HG03139 (cell line): ENCODE measurements at regions not wholly inside any gene's neighbourhood (a gene's known extent, or its start where the extent isn't known, plus 50 kb on each side); places are given as distances from the start of the nearest gene placed in this dataset.

ENCODE experiments used
- ATAC-seq: cut with Tn5 transposase; IDR thresholded peaks from one replicate; pipeline ENCODE4 v1.9.1; 2021; ENCODE audit not compliant: unreplicated experiment

GRCh38 chr1:219477861-219478260 is 135.0 kb downstream of the ZC3H11B start:
- ATAC-seq = no peak

GRCh38 chr1:219476716-219477115 is 136.2 kb downstream of the ZC3H11B start:
- ATAC-seq = no peak

GRCh38 chr1:219476116-219476515 is 136.8 kb downstream of the ZC3H11B start:
- peak; percentile 79 for ATAC-seq

- no peak for ATAC-seq
Measured at GRCh38 chr1:219472596-219472995, 140.3 kb downstream of the ZC3H11B start.

GRCh38 chr1:219467524-219467923 is 145.4 kb downstream of the ZC3H11B start:
- no peak for ATAC-seq

GRCh38 chr1:219466766-219467165 is 146.1 kb downstream of the ZC3H11B start:
- no peak for ATAC-seq

- peak; percentile 38 for ATAC-seq
Measured at GRCh38 chr1:219465212-219466093, 147.5 kb downstream of the ZC3H11B start.

- ATAC-seq = no peak
Measured at GRCh38 chr1:219463636-219464035, 149.3 kb downstream of the ZC3H11B start.

GRCh38 chr1:219461981-219462400 is 150.9 kb downstream of the ZC3H11B start:
- ATAC-seq = no peak

- ATAC-seq = peak; percentile 88
Measured at GRCh38 chr1:219460896-219461815, 151.7 kb downstream of the ZC3H11B start.

GRCh38 chr1:219460081-219460895 is 152.6 kb downstream of the ZC3H11B start:
- ATAC-seq = no peak

- no peak for ATAC-seq
Measured at GRCh38 chr1:219459351-219460080, 153.4 kb downstream of the ZC3H11B start.

GRCh38 chr1:219446288-219446687 is 166.6 kb downstream of the ZC3H11B start:
- no peak for ATAC-seq

- no peak for ATAC-seq
Measured at GRCh38 chr1:219445864-219446263, 167.0 kb downstream of the ZC3H11B start.

GRCh38 chr1:219444474-219444873 is 168.4 kb downstream of the ZC3H11B start:
- no peak for ATAC-seq

GRCh38 chr1:219443763-219444162 is 169.1 kb downstream of the ZC3H11B start:
- ATAC-seq = no peak

GRCh38 chr1:219442611-219443061 is 170.3 kb downstream of the ZC3H11B start:
- ATAC-seq = no peak

GRCh38 chr1:219441884-219442283 is 171.0 kb downstream of the ZC3H11B start:
- ATAC-seq = no peak

- no peak for ATAC-seq
Measured at GRCh38 chr1:219439376-219439775, 173.5 kb downstream of the ZC3H11B start.

- no peak for ATAC-seq
Measured at GRCh38 chr1:219438386-219438785, 174.5 kb downstream of the ZC3H11B start.
